Adipocyte (in vitro differentiated cells): ENCODE measurements at regions not wholly inside any gene's neighbourhood (a gene's known extent, or its start where the extent isn't known, plus 50 kb on each side); places are given as distances from the start of the nearest gene placed in this dataset.

Source experiments
- DNase-seq: peaks from one replicate; pipeline ENCODE4 v3.0.0-alpha.2; 2015; ENCODE audit warnings: low read depth
- H3K27me3 ChIP-seq: replicated peaks from 2 replicates; pipeline ENCODE4 v1.7.0; 2013; ENCODE audit warnings: mild to moderate bottlenecking, low read length, moderate library complexity; ENCODE audit not compliant: control insufficient read depth, insufficient read depth
- H3K36me3 ChIP-seq: 2 replicates; pipeline ENCODE4 v1.7.0; 2013; ENCODE audit warnings: low read length, mild to moderate bottlenecking, moderate library complexity; ENCODE audit not compliant: control insufficient read depth, insufficient read depth, severe bottlenecking
- H3K4me1 ChIP-seq: 2 replicates; pipeline ENCODE4 v1.7.0; 2013; ENCODE audit warnings: mild to moderate bottlenecking, low read length, moderate library complexity; ENCODE audit not compliant: control insufficient read depth, insufficient read depth
- H3K4me3 ChIP-seq: 2 replicates; pipeline ENCODE4 v1.7.0; 2013; ENCODE audit warnings: mild to moderate bottlenecking, low read length, moderate library complexity
- H3K9ac ChIP-seq: 2 replicates; pipeline ENCODE4 v1.7.0; 2013; ENCODE audit warnings: mild to moderate bottlenecking, low read length, moderate library complexity
- H3K9me3 ChIP-seq: 2 replicates; pipeline ENCODE4 v1.7.0; 2013; ENCODE audit warnings: mild to moderate bottlenecking, low read length, moderate library complexity; ENCODE audit not compliant: control insufficient read depth

DNA sequence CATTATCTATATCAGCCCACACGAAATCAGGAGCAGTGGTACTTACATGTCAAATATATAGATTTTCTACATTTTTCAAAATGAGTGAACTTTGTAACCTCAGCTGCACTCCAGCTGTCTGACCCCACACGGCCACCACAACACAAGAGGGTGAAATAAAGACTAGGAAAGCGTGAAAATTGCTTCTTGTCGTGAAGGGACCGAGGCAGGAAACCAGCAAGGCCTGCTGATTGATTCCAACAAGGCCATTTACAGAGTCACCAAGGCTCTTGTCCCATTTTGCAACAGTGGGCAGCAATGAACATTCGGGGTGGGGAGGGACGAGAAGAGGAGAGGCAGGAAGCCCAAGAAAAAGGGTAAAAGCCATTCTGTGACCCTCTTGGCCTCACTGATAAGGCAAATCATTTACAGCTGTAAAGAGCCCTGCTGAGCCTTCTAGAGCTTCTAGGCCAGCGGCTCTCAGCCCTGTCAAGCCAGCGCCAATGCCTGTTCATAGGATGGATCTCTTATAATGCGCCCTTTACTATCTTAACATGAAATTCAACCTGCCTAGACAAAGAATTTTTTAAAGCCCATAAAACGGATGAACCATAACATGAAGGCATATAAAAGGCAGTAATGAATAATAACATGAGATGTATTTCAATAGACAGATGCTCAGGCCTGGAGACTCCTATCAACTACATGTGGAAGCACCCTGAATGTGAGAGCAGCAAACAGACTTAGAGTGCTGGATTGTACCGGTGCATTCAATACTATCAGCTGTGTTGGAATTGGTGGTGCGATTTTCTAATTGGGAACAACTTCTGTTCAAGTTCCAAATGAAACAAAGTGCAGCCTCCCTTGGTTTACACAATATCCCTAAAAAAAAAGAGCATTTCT lies 269.0 kb downstream of the CDCA7 start:
- H3K36me3 ChIP-seq: no peaks in the 10 kb centered on the region
- no peaks in the 10 kb centered on the region for H3K27me3 ChIP-seq
- H3K9me3 ChIP-seq: no peaks in the 10 kb centered on the region
- no peak for DNase-seq
- H3K9ac ChIP-seq: no peak overlapping the region
- H3K4me1 ChIP-seq: no peaks in the 10 kb centered on the region
- H3K4me3 ChIP-seq: no peak overlapping the region

DNA sequence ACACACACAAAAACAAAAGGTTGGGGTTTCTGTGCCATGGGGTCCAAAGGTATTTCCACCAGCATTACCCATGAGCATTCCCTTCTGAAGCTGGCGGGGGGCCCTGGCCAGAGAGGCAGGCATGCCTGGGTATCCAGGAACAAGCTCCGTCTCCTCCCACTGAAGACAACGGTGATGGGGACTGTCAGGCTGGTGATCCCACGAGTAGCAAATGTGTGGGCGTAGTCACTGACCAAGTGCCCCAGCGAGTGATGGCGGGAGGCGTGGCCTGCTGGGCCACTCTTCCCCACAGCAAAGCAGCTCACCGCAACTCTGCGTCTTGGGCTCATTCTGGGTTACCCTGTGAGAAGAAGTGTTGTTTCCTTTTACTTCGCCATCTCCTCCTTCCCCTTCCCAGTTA lies 270.6 kb downstream of the CDCA7 start:
- no peaks in the 10 kb centered on the region for H3K27me3 ChIP-seq
- no peak overlapping the region for H3K9ac ChIP-seq
- no peak for DNase-seq
- no peak overlapping the region for H3K4me3 ChIP-seq
- no peaks in the 10 kb centered on the region for H3K36me3 ChIP-seq
- no peaks in the 10 kb centered on the region for H3K9me3 ChIP-seq
- H3K4me1 ChIP-seq: peaks cover 1% of the 10 kb centered on the region

DNA sequence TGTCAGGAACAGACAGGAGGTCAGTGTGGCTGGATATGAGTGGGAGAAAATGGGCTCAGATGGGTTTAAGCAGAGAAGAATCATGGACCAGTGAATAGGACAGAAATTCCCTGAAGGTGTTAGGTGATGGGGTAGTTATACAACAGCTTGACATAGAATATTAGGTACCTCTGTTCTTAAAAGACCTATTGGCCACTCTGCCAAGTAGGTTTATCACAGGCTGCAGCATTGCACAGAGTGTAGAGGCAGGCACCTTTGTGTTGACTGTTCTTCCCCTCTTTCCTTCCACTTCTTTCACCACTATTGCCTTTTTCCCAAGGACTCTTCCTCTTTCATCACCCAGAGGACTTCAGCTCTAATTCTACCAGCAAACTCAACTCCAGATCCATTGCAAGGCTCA lies 274.4 kb downstream of the CDCA7 start:
- Histone ChIP-seq H3K9me3 (no peaks in the 10 kb centered on the region), H3K36me3 (no peaks in the 10 kb centered on the region), H3K4me3 (no peak overlapping the region), H3K4me1 (peaks cover 23% of the 10 kb centered on the region), H3K9ac (no peak overlapping the region), H3K27me3 (no peaks in the 10 kb centered on the region)
- DNase-seq: no peak

DNA sequence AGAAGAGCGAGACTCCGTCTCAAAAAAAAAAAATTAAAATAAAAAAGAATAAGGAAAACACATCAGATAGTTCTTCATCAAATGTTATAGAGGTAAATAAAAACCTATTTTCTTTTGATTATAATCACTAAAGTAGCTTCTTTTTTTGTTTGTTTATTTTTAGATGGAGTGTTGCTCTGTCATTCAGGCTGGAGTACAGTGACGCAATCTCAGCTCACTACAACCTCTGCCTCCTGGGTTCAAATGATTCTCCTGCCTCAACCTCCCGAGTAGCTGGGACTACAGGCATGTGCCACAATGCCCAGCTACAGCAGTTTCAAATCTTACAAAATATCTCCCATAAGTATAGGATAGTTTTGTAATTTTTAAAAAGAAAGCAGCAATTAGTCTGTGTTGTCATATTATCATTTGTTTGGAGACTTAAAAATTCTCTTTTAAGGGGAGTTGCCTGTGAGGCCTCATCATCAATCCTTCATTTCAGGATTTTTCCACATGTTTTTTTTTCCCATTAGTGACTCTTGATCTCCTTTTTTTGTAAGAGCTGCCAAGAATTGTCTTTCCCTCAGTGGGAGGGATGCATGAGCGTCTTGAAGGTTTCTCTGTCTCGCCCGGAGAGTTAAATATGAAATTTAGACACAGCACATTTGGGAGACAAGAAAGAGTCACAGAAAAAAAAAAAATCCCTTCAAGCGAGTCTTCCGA lies 275.9 kb downstream of the CDCA7 start:
- no peaks in the 10 kb centered on the region for H3K36me3 ChIP-seq
- peaks cover 23% of the 10 kb centered on the region for H3K4me1 ChIP-seq
- H3K9ac ChIP-seq: peak overlapping the region; percentile 85
- H3K4me3 ChIP-seq: peak overlapping the region; percentile 73
- H3K27me3 ChIP-seq: no peaks in the 10 kb centered on the region
- DNase-seq: no peak
- peaks cover 4% of the 10 kb centered on the region for H3K9me3 ChIP-seq

DNA sequence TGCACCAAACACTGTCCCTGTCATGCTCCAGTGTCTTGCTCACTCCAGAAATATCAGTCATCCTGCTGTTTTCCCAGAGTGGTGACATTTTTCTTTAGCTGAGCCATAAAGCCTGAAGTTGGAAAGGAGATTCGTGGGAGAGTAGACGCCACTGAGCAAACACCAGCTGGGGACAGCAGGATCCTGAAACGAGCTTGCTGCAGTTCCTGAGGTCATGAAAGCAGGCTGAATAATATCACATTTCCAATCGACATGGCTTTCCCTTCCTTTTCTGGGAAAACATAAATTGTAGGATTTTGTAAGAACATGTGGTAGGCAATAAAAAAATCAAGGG lies 276.4 kb downstream of the CDCA7 start:
- Histone ChIP-seq H3K36me3 (no peaks in the 10 kb centered on the region), H3K9ac (peak overlapping the region; percentile 85), H3K9me3 (peaks cover 4% of the 10 kb centered on the region), H3K4me1 (peaks cover 23% of the 10 kb centered on the region), H3K4me3 (peak overlapping the region; percentile 73), H3K27me3 (no peaks in the 10 kb centered on the region)
- no peak for DNase-seq

DNA sequence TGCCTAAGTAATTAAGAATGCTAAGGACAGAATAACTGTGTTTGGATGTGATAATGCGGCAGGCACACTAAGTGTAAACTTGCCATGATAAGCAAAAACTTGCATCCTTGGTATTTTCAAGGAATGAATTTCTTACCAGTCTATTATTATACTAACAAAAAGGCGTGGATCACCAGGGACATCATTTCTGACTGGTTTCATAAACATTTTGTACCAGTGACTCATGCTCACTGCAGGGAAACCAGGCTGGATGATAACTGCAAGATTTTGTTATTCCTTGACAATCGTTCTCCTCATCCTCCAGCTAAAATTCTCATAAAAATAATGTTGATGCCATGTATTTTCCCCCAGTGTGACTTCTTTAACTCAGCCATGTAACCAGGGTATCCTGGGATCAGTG lies 289.5 kb downstream of the CDCA7 start:
- Histone ChIP-seq H3K36me3 (no peaks in the 10 kb centered on the region), H3K27me3 (no peaks in the 10 kb centered on the region), H3K9ac (peak overlapping the region; percentile 22), H3K4me1 (peaks cover 36% of the 10 kb centered on the region), H3K9me3 (no peaks in the 10 kb centered on the region), H3K4me3 (no peak overlapping the region)
- DNase-seq: peak; percentile 83

DNA sequence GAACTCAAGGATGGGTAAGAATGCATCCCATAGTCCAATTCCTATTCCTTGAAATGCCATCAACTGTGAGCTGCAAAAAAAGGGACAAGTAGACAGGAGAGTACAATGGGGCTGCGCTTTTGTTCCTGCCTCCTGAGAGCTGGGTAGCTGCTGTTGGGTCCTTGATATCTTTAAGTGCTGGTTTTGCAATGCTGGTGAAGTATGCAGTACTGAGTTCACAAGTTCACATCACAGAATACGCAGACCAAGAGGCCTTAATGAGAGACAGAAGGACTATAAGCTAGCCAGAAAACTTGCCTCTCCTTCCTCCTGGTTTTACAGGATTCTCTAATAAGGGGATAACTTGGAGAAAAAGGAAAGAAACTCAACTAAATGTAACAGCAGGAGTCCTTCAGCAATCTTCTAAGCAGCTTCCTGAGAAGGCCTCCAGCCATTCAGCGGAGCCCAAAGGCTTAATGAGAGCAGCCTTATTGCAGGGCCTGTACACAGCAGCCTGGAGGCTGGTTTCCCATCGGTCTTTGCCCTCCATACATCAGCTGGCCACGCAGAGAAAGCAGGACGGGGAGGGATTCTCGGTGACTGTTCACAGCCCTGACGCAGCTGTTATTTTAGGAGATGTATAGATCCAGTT lies 293.1 kb downstream of the CDCA7 start:
- peak; percentile 86 for DNase-seq
- no peaks in the 10 kb centered on the region for H3K27me3 ChIP-seq

DNA sequence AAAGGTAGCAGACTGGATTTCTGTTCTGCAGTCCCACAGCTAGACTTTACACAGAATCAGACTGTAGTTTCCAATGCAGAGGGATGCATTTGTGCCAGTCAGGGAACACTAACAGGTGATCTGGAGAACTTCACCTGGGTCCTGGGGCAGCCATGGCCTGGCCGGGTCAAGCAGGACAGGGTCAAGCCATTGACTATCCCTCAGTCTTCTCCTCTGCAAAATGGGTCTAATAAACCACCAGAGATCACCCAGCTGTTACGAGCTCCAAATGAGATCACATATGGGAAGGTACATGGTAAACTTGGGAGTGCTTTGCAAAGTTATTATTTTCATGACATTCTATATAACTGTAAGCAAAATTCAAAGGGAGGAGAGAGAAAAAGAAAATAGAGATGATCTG lies 294.1 kb downstream of the CDCA7 start:
- DNase-seq: no peak
- no peaks in the 10 kb centered on the region for H3K9me3 ChIP-seq
- peak overlapping the region; percentile 77 for H3K9ac ChIP-seq
- H3K4me3 ChIP-seq: no peak overlapping the region
- H3K27me3 ChIP-seq: no peaks in the 10 kb centered on the region
- peaks cover 64% of the 10 kb centered on the region for H3K4me1 ChIP-seq
- no peaks in the 10 kb centered on the region for H3K36me3 ChIP-seq

More for the DNA sequence above, 293.1 kb downstream of the CDCA7 start:
- peak overlapping the region; percentile 8 for H3K9ac ChIP-seq
- peaks cover 61% of the 10 kb centered on the region for H3K4me1 ChIP-seq
- H3K36me3 ChIP-seq: no peaks in the 10 kb centered on the region
- H3K9me3 ChIP-seq: no peaks in the 10 kb centered on the region
- no peak overlapping the region for H3K4me3 ChIP-seq

DNA sequence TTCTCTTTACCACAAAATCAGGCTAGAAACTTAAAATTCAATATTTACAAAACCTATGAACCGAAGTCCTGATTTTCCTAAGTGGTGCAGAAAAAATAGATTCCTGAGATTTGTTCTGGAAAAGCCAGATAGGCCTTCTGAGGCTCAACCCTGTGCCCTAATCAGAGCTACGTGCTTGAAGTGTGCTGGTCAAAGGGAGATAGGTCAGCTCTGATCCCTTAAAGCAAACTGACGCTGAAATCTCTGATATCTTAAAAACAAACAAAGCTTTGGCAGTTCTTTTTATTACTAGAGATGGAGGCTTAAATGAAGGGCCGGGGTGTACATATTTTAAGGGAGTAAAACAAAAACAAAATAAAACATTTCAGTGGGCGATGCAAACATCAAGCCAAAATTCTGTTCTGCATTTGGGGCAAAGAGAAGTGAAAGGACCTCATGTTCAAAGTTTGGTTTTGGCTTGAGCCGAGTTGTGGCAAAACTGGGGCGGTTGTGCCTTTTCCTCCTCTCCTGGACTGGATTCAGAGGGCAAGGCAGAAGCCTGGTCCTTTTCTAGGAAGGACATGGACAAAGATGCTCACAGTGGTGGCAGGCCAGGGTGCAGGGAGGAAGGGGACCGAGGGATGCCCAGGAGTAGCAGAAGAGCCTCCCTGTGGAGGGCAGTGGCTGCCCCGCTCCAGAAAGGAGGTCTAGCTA lies 295.0 kb downstream of the CDCA7 start:
- no peak for DNase-seq
- Histone ChIP-seq H3K36me3 (no peaks in the 10 kb centered on the region), H3K9ac (peak overlapping the region; percentile 77), H3K9me3 (no peaks in the 10 kb centered on the region), H3K4me3 (peak overlapping the region; percentile 18), H3K4me1 (peaks cover 61% of the 10 kb centered on the region), H3K27me3 (no peaks in the 10 kb centered on the region)

DNA sequence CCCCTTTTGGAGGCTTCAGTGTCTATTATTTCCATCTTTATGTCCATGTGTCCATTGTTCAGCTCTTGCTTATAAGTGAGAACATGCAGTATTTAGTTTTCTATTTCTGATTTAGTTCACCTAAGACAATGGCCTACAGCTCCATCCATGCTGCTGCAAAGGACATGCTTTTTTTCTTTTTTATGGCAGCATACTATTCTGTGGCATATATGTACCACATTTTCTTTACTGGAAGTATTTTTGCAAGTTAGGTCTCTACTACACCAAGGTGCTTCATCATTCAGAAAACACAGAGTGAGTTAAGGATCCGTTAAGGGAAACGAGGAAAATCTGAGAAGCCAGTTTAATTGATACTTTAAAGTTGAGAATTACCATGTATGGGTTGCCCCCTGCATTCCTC lies 297.2 kb downstream of the CDCA7 start:
- no peak overlapping the region for H3K4me3 ChIP-seq
- no peaks in the 10 kb centered on the region for H3K36me3 ChIP-seq
- H3K9me3 ChIP-seq: no peaks in the 10 kb centered on the region
- H3K27me3 ChIP-seq: no peaks in the 10 kb centered on the region
- H3K9ac ChIP-seq: peak overlapping the region; percentile 53
- peaks cover 63% of the 10 kb centered on the region for H3K4me1 ChIP-seq
- DNase-seq: no peak

DNA sequence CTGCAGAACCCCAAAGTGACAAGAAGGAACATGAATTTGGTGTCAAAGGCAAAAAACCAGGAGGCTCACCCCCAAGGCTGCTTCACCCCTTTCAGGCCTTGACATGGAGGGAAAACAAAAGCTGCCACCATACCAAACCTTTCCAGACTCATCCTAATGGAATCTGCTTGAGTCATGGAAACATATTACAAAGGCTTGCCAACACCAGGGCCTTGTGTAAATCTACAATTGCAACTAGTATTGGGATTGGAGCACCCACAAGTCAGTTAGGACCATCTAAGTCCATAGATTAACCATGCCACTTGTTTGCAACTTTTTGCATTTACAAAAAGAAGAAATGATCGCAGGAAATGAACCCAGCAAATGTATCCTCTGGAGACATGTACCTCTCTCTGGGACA lies 297.6 kb downstream of the CDCA7 start:
- Histone ChIP-seq H3K27me3 (no peaks in the 10 kb centered on the region), H3K9ac (peak overlapping the region; percentile 53), H3K4me3 (no peak overlapping the region), H3K36me3 (no peaks in the 10 kb centered on the region), H3K4me1 (peaks cover 61% of the 10 kb centered on the region), H3K9me3 (no peaks in the 10 kb centered on the region)
- peak; percentile 78 for DNase-seq
